GM23338 (cell line): ENCODE measurements at regions not wholly inside any gene's neighbourhood (a gene's known extent, or its start where the extent isn't known, plus 50 kb on each side); places are given as distances from the start of the nearest gene placed in this dataset.

Experiments
- ATAC-seq: fragments of 200-7000 bp; cut with Tn5 transposase; 3 replicates; pipeline ENCODE4 v1.9.1; 2020
- DNase-seq: peaks from one replicate; pipeline ENCODE4 v3.0.0-alpha.2; 2015; ENCODE audit warnings: low spot score
- H2AFZ ChIP-seq: fragments of 200-600 bp; sonication (generic); 2 replicates; pipeline ENCODE4 v1.8.0; 2016; ENCODE audit warnings: antibody characterized with exemption, mild to moderate bottlenecking, moderate library complexity
- H3F3A ChIP-seq: fragments of 200-600 bp; sonication (generic); replicated peaks from 2 replicates; pipeline ENCODE4 v1.8.0; 2017; ENCODE audit warnings: antibody characterized with exemption, mixed run types, low read depth
- H3K27ac ChIP-seq: fragments of 200-600 bp; sonication (generic); 2 replicates; pipeline ENCODE4 v1.6.1; 2016; ENCODE audit warnings: low read depth
- H3K27me3 ChIP-seq: fragments of 200-600 bp; sonication (generic); 2 replicates; pipeline ENCODE4 v1.8.0; 2016; ENCODE audit warnings: mild to moderate bottlenecking, mixed run types, moderate library complexity; ENCODE audit not compliant: insufficient read depth
- H3K36me3 ChIP-seq: fragments of 200-600 bp; sonication (generic); 2 replicates; pipeline ENCODE4 v1.8.0; 2016; ENCODE audit warnings: mild to moderate bottlenecking; ENCODE audit not compliant: insufficient read depth
- H3K4me1 ChIP-seq: fragments of 200-600 bp; sonication (generic); 2 replicates; pipeline ENCODE4 v1.8.0; 2016; ENCODE audit warnings: mild to moderate bottlenecking, moderate library complexity; ENCODE audit not compliant: insufficient read depth
- H3K4me2 ChIP-seq: fragments of 200-600 bp; sonication (generic); 2 replicates; pipeline ENCODE4 v1.7.1; 2017; ENCODE audit warnings: mixed run types
- H3K4me3 ChIP-seq: fragments of 200-600 bp; sonication (generic); 2 replicates; pipeline ENCODE4 v1.6.1; 2016; ENCODE audit warnings: mixed run types
- H3K79me2 ChIP-seq: fragments of 200-600 bp; sonication (generic); replicated peaks from 2 replicates; pipeline ENCODE4 v1.8.0; 2017; ENCODE audit warnings: mild to moderate bottlenecking; ENCODE audit not compliant: insufficient read depth
- H3K9me2 ChIP-seq: fragments of 200-600 bp; sonication (generic); 2 replicates; pipeline ENCODE4 v1.8.0; 2017; ENCODE audit not compliant: insufficient read depth
- H4K20me1 ChIP-seq: fragments of 200-600 bp; sonication (generic); replicated peaks from 2 replicates; pipeline ENCODE4 v1.8.0; 2017; ENCODE audit warnings: mild to moderate bottlenecking; ENCODE audit not compliant: insufficient read depth
- H3K27ac Mint-ChIP-seq: 2 replicates; pipeline ENCODE4 v1.8.0; 2020; ENCODE audit warnings: inconsistent platforms, mild to moderate bottlenecking, moderate library complexity, mixed read lengths
- H3K27me3 Mint-ChIP-seq: 3 replicates; pipeline ENCODE4 v1.8.0; 2022; ENCODE audit warnings: low read depth, mild to moderate bottlenecking, moderate library complexity, mixed read lengths, inconsistent platforms; ENCODE audit not compliant: insufficient read depth, poor library complexity
- H3K36me3 Mint-ChIP-seq: 3 replicates; pipeline ENCODE4 v1.8.0; 2021; ENCODE audit warnings: low read depth, mild to moderate bottlenecking, inconsistent platforms, moderate library complexity, mixed read lengths
- H3K4me1 Mint-ChIP-seq: 3 replicates; pipeline ENCODE4 v1.8.0; 2020; ENCODE audit warnings: mild to moderate bottlenecking, inconsistent platforms, mixed read lengths
- H3K4me3 Mint-ChIP-seq: 3 replicates; pipeline ENCODE4 v1.8.0; 2021; ENCODE audit warnings: moderate library complexity, mild to moderate bottlenecking, inconsistent platforms, mixed read lengths
- H3K9me3 Mint-ChIP-seq: 3 replicates; pipeline ENCODE4 v1.8.0; 2020; ENCODE audit warnings: moderate library complexity, mild to moderate bottlenecking, inconsistent platforms, mixed read lengths
- CREB1 ChIP-seq: fragments of 250-450 bp; sonication (Bioruptor Pico); IDR thresholded peaks from 2 replicates; pipeline ENCODE4 v1.5.0; 2020; ENCODE audit warnings: low read depth, mild to moderate bottlenecking, moderate library complexity
- EZH2 ChIP-seq: fragments of 200-600 bp; sonication (generic); IDR thresholded peaks from one replicate; pipeline ENCODE4 v1.8.0; 2017; ENCODE audit warnings: antibody characterized with exemption, mild to moderate bottlenecking, low read depth; ENCODE audit not compliant: unreplicated experiment
- EZH2phosphoT487 ChIP-seq: fragments of 200-600 bp; sonication (generic); IDR thresholded peaks from one replicate; pipeline ENCODE4 v1.8.1; 2018; ENCODE audit warnings: antibody characterized with exemption; ENCODE audit not compliant: unreplicated experiment
- JUNB ChIP-seq: IDR thresholded peaks from one replicate; pipeline ENCODE4 v1.6.1; 2016; ENCODE audit warnings: antibody characterized with exemption; ENCODE audit not compliant: unreplicated experiment
- NANOG ChIP-seq: IDR thresholded peaks from 2 replicates; pipeline ENCODE4 v1.6.1; 2016; ENCODE audit warnings: antibody characterized with exemption, borderline replicate concordance
- POLR2AphosphoS5 ChIP-seq: IDR thresholded peaks from 2 replicates; pipeline ENCODE4 v1.6.1; 2016; ENCODE audit warnings: antibody characterized with exemption, low read depth
- REST ChIP-seq: IDR thresholded peaks from one replicate; pipeline ENCODE4 v1.6.1; 2018; ENCODE audit warnings: antibody characterized with exemption; ENCODE audit not compliant: unreplicated experiment
- STAT1 ChIP-seq: IDR thresholded peaks from one replicate; pipeline ENCODE4 v1.6.1; 2016; ENCODE audit warnings: antibody characterized with exemption; ENCODE audit not compliant: unreplicated experiment
- ZNF114 ChIP-seq: fragments of 250-450 bp; sonication (Bioruptor Pico); IDR thresholded peaks from 2 replicates; pipeline ENCODE4 v1.5.0; 2020; ENCODE audit warnings: mild to moderate bottlenecking, moderate library complexity
- ZNF331 ChIP-seq: fragments of 250-450 bp; sonication (Bioruptor Pico); IDR thresholded peaks from 2 replicates; pipeline ENCODE4 v1.5.0; 2020; ENCODE audit warnings: low read depth, mild to moderate bottlenecking, moderate library complexity
- TF ChIP-seq, protein P1 (sequence below), 2 experiments: fragments of 200-600 bp in 1 of 2; sonication (generic) in 1 of 2; conservative IDR thresholded peaks; 2 replicates each; pipeline versions ENCODE4 v1.5.1 to v1.6.1; 2016 to 2017; ENCODE audit warnings: antibody characterized with exemption in 2 of 2, low read depth in 2 of 2, mild to moderate bottlenecking in 2 of 2, moderate library complexity in 1 of 2
- TF ChIP-seq, protein P2 (sequence below): fragments of 250-450 bp; sonication (Bioruptor Pico); IDR thresholded peaks from 2 replicates; pipeline ENCODE4 v1.5.0; 2020; ENCODE audit warnings: mild to moderate bottlenecking, moderate library complexity
- TF ChIP-seq, protein P3 (sequence below): IDR thresholded peaks from 2 replicates; pipeline ENCODE4 v1.6.1; 2016; ENCODE audit warnings: antibody characterized with exemption

DNA sequence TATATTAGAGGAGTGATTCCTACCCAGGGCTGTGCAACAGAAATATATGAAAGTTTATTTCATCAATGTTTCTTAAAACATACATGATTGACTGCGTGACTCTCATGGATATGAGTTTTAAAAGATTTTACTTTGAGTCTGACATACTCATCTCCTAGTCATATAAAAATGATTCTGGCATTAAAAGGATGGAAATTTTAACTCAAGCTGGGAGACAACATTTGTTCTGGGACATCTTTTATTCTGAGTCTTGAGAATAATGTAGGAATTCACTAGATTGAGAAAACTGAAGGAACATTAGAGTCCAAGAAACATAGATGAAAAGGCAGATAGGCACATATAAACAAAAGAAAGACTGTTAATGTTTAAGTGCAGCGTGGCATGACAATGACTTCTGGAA lies 649.6 kb downstream of the SPRY1 start:
- Mint-ChIP-seq H3K4me3 (no peak overlapping the region), H3K36me3 (no peaks in the 10 kb centered on the region), H3K9me3 (peaks cover 6% of the 10 kb centered on the region; the same call in 2 of the 3 replicates), H3K27me3 (no peaks in the 10 kb centered on the region), H3K4me1 (no peaks in the 10 kb centered on the region), H3K27ac (no peak overlapping the region)
- ATAC-seq (no peak), DNase-seq (no peak)
- H3F3A ChIP-seq = no peaks in the 10 kb centered on the region
- no peak overlapping the region for H3K4me3 ChIP-seq
- no peak overlapping the region for H3K27ac ChIP-seq
- H2AFZ ChIP-seq = no peak overlapping the region
- H3K4me1 ChIP-seq = no peaks in the 10 kb centered on the region
- H4K20me1 ChIP-seq = no peaks in the 10 kb centered on the region
- no peaks in the 10 kb centered on the region for H3K79me2 ChIP-seq
- TF ChIP-seq EZH2 (no peak), EZH2phosphoT487 (no peak), CREB1 (CRISPR knock-in tag) (no peak), ZNF331 (CRISPR knock-in tag) (no peak), REST (no peak), ZNF114 (no peak), NANOG (no peak), POLR2AphosphoS5 (no peak), JUNB (no peak), STAT1 (no peak)
- TF ChIP-seq, protein P1, sequence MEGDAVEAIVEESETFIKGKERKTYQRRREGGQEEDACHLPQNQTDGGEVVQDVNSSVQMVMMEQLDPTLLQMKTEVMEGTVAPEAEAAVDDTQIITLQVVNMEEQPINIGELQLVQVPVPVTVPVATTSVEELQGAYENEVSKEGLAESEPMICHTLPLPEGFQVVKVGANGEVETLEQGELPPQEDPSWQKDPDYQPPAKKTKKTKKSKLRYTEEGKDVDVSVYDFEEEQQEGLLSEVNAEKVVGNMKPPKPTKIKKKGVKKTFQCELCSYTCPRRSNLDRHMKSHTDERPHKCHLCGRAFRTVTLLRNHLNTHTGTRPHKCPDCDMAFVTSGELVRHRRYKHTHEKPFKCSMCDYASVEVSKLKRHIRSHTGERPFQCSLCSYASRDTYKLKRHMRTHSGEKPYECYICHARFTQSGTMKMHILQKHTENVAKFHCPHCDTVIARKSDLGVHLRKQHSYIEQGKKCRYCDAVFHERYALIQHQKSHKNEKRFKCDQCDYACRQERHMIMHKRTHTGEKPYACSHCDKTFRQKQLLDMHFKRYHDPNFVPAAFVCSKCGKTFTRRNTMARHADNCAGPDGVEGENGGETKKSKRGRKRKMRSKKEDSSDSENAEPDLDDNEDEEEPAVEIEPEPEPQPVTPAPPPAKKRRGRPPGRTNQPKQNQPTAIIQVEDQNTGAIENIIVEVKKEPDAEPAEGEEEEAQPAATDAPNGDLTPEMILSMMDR (conservative IDR thresholded peaks at IDR 0.05; ENCODE audit: low read depth in 2 of 2) = no peak
- TF ChIP-seq, protein P2, sequence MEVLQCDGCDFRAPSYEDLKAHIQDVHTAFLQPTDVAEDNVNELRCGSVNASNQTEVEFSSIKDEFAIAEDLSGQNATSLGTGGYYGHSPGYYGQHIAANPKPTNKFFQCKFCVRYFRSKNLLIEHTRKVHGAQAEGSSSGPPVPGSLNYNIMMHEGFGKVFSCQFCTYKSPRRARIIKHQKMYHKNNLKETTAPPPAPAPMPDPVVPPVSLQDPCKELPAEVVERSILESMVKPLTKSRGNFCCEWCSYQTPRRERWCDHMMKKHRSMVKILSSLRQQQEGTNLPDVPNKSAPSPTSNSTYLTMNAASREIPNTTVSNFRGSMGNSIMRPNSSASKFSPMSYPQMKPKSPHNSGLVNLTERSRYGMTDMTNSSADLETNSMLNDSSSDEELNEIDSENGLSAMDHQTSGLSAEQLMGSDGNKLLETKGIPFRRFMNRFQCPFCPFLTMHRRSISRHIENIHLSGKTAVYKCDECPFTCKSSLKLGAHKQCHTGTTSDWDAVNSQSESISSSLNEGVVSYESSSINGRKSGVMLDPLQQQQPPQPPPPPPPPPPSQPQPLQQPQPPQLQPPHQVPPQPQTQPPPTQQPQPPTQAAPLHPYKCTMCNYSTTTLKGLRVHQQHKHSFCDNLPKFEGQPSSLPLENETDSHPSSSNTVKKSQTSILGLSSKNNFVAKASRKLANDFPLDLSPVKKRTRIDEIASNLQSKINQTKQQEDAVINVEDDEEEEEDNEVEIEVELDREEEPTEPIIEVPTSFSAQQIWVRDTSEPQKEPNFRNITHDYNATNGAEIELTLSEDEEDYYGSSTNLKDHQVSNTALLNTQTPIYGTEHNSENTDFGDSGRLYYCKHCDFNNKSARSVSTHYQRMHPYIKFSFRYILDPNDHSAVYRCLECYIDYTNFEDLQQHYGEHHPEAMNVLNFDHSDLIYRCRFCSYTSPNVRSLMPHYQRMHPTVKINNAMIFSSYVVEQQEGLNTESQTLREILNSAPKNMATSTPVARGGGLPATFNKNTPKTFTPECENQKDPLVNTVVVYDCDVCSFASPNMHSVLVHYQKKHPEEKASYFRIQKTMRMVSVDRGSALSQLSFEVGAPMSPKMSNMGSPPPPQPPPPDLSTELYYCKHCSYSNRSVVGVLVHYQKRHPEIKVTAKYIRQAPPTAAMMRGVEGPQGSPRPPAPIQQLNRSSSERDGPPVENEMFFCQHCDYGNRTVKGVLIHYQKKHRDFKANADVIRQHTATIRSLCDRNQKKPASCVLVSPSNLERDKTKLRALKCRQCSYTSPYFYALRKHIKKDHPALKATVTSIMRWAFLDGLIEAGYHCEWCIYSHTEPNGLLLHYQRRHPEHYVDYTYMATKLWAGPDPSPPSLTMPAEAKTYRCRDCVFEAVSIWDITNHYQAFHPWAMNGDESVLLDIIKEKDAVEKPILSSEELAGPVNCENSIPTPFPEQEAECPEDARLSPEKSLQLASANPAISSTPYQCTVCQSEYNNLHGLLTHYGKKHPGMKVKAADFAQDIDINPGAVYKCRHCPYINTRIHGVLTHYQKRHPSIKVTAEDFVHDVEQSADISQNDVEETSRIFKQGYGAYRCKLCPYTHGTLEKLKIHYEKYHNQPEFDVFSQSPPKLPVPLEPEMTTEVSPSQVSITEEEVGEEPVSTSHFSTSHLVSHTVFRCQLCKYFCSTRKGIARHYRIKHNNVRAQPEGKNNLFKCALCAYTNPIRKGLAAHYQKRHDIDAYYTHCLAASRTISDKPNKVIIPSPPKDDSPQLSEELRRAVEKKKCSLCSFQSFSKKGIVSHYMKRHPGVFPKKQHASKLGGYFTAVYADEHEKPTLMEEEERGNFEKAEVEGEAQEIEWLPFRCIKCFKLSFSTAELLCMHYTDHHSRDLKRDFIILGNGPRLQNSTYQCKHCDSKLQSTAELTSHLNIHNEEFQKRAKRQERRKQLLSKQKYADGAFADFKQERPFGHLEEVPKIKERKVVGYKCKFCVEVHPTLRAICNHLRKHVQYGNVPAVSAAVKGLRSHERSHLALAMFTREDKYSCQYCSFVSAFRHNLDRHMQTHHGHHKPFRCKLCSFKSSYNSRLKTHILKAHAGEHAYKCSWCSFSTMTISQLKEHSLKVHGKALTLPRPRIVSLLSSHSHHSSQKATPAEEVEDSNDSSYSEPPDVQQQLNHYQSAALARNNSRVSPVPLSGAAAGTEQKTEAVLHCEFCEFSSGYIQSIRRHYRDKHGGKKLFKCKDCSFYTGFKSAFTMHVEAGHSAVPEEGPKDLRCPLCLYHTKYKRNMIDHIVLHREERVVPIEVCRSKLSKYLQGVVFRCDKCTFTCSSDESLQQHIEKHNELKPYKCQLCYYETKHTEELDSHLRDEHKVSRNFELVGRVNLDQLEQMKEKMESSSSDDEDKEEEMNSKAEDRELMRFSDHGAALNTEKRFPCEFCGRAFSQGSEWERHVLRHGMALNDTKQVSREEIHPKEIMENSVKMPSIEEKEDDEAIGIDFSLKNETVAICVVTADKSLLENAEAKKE (CRISPR knock-in tag) = no peak
- TF ChIP-seq, protein P3, sequence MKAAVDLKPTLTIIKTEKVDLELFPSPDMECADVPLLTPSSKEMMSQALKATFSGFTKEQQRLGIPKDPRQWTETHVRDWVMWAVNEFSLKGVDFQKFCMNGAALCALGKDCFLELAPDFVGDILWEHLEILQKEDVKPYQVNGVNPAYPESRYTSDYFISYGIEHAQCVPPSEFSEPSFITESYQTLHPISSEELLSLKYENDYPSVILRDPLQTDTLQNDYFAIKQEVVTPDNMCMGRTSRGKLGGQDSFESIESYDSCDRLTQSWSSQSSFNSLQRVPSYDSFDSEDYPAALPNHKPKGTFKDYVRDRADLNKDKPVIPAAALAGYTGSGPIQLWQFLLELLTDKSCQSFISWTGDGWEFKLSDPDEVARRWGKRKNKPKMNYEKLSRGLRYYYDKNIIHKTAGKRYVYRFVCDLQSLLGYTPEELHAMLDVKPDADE = no peak
- no peaks in the 10 kb centered on the region for H3K36me3 ChIP-seq
- no peaks in the 10 kb centered on the region for H3K9me2 ChIP-seq
- no peaks in the 10 kb centered on the region for H3K27me3 ChIP-seq
- no peak overlapping the region for H3K4me2 ChIP-seq
